GM21526 (cell line): ENCODE measurements at regions not wholly inside any gene's neighbourhood (a gene's known extent, or its start where the extent isn't known, plus 50 kb on each side); places are given as distances from the start of the nearest gene placed in this dataset.
"Not testable (repeated sequence)": the region's sequence is repeated elsewhere in the genome, so short reads cannot be mapped to it uniquely, and the experiment has no call there.

Experiments
- ATAC-seq: cut with Tn5 transposase; IDR thresholded peaks from one replicate; pipeline ENCODE4 v1.9.1; 2021; ENCODE audit warnings: moderate library complexity; ENCODE audit not compliant: unreplicated experiment, low FRiP score

GRCh38 chr20:17873410-17874270, 95.0 kb downstream of the SNX5 start:
- ATAC-seq = no peak

DNA sequence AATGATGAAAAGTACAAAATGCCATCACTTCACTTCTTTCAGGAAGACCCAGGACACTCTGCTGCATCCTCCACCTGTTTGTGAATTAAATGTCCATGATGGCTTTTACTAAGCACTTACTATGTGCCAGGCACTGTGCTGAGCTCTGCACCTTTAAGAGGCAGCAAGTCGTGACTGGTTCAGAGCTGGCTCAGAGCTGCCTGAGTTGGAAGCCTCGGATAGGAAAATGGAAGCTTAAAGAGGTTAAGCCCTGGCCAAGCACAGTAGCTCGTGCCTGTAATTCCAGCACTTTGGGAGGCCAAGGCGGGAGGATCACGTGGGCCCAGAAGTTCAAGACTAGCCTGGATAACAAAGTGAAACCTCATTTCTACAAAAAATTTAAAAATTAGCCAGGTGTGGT, 95.6 kb downstream of the SNX5 start:
- ATAC-seq = no peak

DNA sequence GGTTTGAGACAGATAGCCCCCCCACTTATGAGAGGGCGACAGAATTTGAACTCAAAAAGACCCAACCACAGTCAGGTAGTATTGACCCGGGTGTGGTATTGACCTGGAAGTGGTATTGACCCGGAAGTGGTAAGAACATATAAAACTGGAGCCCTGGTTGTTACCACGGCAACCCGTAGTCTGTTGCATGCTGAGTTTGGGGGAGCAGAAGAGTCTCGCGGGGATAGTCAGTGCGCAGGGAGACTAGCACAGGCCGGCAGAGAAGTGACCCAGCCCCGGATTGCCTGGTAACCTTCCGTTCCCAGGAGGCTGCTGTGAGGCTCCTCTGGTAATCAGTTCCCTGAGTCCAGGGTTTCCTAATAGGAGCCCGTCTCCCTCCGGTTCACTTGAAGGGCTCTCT, 96.2 kb downstream of the SNX5 start:
- ATAC-seq = no peak

DNA sequence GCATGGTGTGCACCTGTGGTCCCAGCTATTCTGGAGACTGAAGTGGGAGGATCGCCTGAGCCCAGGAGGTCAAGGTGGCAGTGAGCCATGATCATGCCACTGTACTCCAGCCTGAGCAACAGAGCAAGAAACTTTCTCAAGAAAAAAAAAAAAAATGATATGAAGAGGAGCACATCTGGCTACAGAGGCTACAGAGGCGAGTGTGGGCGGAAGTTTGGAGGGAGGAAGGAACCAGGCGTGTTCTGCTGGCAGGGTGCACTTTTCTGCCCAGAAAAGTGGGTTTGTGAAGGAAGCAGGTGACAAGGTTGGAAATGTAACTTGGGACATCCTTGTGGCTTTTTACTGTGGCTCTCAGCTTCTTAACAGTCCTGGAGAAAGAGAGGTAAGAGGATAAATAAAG, 96.7 kb downstream of the SNX5 start:
- ATAC-seq = no peak

DNA sequence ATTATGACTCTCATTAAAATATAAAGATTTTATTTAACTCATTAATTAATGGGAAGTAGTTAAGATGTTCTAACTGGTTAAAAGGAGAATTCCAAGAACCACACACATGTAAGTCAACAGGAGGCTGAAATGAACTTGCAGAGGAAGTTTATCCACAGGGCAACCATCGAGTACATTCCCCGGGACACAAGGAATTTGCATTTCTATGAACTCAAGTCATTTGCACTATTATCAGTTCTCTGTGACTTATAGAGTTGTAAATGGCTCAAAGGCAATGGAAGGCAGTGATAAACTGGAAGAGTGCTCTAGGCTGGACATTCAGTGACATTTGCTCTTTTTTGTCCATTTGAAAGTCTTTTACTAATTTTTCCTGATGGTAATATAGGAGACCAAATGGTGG, 97.4 kb downstream of the SNX5 start:
- ATAC-seq = no peak

DNA sequence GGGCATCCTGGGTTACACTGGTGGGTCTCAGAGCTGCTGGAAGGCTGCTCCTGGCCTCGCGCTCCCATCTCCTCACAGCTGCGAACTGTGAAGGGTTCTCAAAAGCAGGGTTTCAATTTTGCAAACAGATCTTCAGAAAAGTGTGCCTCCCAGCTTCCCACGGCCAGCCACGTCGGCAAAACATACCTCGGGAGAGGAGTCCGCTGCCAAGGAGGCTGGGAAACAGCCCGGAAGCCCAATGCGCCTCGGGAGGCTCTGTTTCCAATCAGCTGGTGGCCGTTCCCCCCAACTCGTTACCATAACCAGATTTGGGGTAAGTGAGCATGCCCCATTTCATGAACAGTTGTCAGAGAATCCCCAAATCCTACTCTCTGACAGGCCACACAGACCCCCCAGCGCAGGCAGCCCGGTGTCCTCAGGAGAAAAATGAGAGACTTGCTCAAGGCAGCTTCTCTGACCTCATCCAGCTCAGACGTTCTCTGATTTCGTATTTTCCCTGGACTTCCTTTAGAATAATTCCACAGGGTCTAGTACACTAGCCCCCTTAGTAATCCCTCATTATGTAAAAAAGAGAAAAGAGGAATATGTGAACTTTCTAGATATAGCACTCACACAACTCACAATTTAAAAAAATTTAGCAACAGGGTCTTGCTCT, 98.4 kb downstream of the SNX5 start:
- no peak for ATAC-seq

GRCh38 chr20:17869295-17869994, 99.1 kb downstream of the SNX5 start:
- ATAC-seq = no peak

DNA sequence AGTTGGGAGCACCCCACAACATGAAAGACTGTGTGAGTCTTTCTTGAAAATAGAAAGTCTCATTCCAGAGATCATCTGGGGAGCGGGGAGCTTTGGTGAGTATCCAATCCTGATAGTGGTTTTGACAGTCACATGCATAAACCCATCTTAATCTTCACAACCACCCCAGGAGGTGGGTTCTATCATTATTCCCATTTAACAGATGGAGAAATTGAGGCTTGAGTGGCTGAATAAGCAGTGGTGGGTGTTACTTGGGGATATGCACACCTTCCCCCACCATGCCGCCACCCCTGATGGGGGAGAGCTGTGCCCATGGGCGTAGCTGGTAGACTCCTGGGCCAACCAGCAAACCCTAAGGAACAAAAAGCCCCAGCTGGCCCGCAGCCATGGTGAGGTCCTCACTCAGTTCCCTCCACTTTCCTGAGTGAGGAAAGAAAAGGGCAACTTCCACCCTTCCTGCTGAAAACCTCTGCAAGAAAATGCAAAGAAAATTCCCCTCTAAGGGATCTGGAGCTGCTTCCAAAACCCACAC, 99.8 kb downstream of the SNX5 start:
- ATAC-seq = no peak

- ATAC-seq = no peak
Measured at GRCh38 chr20:17868151-17868550, 100.4 kb downstream of the SNX5 start.

DNA sequence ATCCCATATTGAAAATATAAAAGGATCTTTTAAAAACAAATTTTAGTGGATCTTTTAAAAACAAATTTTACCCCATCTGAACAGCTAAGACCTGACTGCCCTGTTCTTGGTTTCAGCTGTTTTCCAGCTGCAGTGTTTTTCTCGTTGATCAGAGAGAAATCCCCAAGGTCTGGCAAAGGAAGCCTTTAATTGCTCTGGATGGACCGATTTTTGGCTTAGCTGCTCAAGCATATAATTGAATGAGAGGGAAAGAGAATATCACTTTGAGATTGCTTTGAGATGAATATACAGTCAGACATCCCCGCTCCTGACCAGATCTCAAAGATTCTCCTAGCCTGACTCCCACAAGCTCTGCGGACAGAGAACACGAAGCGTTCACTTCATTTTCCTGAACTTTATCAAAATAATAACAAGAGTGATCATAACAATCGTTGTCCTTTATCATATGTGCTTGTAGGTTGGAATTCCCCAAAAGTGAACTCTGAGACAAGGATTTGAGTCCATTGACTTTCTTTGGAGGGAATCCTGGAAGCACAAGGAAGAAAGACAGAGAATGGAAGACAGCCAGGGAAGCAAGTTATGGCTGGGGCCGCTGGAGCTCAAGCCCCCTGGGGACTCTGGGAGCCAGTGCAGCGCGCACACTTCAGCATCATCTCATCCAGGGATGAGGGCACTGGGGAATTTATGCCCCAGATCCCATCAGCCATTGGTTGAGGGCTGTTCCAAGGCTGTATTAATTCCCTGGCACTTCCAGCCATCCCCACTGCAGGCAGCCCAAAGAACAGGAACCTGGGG, 101.3 kb downstream of the SNX5 start:
- no peak for ATAC-seq

- ATAC-seq = no peak
Measured at GRCh38 chr20:17866234-17867001, 102.2 kb downstream of the SNX5 start.

DNA sequence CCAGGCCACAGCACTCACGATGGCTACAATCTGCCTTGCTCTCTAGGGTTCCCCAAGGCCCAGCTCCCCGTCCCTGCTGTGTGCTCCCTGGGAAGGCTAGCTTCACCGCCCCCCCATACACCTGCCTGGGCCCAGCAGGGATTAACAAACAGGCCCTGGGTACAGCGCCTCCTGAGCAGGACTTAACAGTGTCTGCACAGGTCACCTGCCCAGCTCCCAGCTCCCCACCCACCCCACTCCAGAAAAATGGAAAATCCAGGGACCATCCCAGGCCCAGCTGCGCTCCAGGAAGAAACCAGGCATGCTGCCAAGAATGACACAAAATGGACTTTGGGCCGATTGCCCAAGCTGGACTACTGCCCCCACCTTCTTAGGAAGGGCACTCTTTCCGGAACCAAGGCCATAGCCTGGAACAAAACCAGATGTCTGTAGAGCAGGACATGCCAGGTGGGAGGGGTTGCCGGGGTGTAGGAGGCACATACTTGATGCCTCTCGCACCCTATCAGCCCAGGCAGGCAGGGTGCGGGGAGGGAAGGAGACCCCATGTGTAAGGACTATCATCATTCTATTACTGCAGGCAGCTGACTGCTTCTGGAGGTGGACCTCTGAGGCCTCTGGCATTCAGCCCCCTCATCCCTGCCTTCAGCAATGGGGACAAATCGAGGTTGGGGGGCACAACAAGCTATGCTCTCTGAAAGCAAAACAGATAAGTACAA, 104.9 kb downstream of the SNX5 start:
- no peak for ATAC-seq

DNA sequence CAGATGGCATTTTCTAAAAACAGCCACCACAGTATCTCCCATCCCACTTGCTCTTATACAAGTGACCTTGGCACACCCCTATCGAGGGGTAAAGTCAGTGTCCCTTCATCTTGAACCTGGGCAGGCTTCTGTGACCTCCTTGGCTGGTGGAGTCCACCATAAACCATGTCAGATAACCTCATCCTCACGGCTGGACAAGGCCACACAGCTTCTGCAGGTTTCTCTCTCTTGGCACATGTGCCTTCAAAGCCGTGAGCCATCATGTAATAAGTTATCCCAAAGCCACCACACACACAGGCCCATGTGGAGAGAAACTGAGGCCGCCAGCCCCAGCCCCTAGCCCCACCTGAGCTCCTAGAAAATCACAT, 105.4 kb downstream of the SNX5 start:
- no peak for ATAC-seq

DNA sequence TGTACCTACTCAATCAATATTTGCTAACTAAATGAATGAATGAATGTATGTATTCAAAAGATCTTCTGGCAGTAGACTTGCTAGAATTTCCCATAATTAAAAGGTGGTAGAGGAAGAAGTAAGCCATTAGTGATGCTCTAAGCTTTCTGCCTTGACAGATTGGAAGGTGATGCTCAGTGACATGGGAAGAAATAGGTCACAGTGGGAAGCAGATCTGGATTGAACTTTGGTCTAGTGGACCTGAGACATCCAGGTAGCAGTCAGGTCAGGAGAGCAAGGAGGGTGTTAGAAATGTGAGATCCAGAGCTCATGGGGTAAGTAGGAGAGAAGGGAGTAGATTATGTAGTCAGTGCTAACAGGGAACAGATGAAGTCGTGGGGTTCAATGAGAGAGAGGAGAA, 106.4 kb downstream of the SNX5 start:
- no peak for ATAC-seq

DNA sequence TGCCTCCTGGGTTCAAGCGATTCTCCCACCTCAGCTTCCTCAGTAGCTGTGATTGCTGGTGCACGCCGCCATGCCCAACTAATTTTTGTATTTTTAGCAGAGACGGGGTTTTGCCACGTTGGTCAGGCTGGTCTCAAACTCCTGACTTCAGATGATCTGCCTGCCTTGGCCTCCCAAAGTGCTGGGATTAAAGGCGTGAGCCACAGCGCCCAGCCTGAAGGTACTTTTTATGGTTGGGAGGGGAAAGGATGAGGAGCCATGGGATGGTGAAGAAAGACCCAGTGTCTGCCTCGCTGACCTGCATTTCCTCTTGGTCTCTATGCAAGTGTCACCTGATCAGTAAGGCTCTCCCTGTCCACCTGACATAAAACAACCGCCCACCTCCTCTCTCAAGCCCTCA, 107.0 kb downstream of the SNX5 start:
- ATAC-seq = not testable (repeated sequence)

GRCh38 chr20:17860301-17861197, 108.0 kb downstream of the SNX5 start:
- ATAC-seq = no peak

- ATAC-seq = no peak
Measured at GRCh38 chr20:17859616-17860232, 108.9 kb downstream of the SNX5 start.
